SK-N-MC (cell line): ENCODE measurements at regions not wholly inside any gene's neighbourhood (a gene's known extent, or its start where the extent isn't known, plus 50 kb on each side); places are given as distances from the start of the nearest gene placed in this dataset.
"Not testable (repeated sequence)": the region's sequence is repeated elsewhere in the genome, so short reads cannot be mapped to it uniquely, and the experiment has no call there.

ENCODE experiments used
- FOXP2 ChIP-seq: optimal IDR thresholded peaks from 2 replicates; pipeline ENCODE3; 2011; ENCODE audit warnings: mild to moderate bottlenecking, moderate library complexity; ENCODE audit not compliant: insufficient read depth; ENCODE audit errors: extremely low read length, control extremely low read depth
- POLR2AphosphoS5 ChIP-seq: IDR thresholded peaks from 2 replicates; pipeline ENCODE4 v1.6.1; 2012; ENCODE audit warnings: mild to moderate bottlenecking, low read depth, low read length, borderline replicate concordance

DNA sequence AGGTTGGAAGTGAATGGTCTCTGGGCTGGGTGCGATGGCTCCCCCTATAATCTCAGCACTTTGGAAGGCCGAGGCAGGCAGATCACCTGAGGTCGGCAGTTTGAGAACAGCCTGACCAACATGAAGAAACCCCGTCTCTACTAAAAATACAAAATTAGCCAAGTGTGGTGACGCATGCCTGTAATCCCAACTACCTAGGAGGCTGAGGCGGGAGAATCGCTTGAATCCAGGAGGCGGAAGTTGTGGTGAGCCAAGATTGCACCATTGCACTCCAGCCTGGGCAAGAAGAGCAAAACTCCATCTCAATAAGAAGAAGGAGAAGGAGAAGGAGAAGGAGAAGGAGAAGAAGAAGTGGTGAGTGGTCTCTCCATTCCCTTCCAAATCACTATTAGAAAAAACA is 434.0 kb downstream of the CD83 start:
- not testable (repeated sequence) for TF ChIP-seq POLR2AphosphoS5, FOXP2
